Neural cell (in vitro differentiated cells): ENCODE measurements at regions not wholly inside any gene's neighbourhood (a gene's known extent, or its start where the extent isn't known, plus 50 kb on each side); places are given as distances from the start of the nearest gene placed in this dataset.

ENCODE experiments used
- CTCF ChIP-seq: fragments of 450-650 bp; IDR thresholded peaks from 2 replicates; pipeline ENCODE4 v1.5.1; 2014; ENCODE audit warnings: antibody characterized with exemption, mild to moderate bottlenecking, moderate library complexity; ENCODE audit not compliant: poor library complexity, severe bottlenecking
- EP300 ChIP-seq: fragments of 450-650 bp; conservative IDR thresholded peaks from 2 replicates; pipeline ENCODE4 v1.6.1; 2014; ENCODE audit warnings: antibody characterized with exemption, mild to moderate bottlenecking, moderate library complexity; ENCODE audit not compliant: poor library complexity, severe bottlenecking
- EZH2 ChIP-seq: fragments of 200-600, 300-800 bp; shearing (Covaris generic), sonication (generic); IDR thresholded peaks from 2 replicates; pipeline ENCODE4 v1.6.1; 2014; ENCODE audit warnings: antibody characterized with exemption, low read length, borderline replicate concordance, mild to moderate bottlenecking; ENCODE audit not compliant: insufficient read depth, poor library complexity, severe bottlenecking
- POLR2AphosphoS5 ChIP-seq: IDR thresholded peaks from 2 replicates; pipeline ENCODE4 v1.6.1; 2012
- REST ChIP-seq: IDR thresholded peaks from 2 replicates; pipeline ENCODE4 v1.6.1; 2012; ENCODE audit warnings: borderline replicate concordance

- TF ChIP-seq EZH2 (no peak), CTCF (no peak), EP300 (no peak), POLR2AphosphoS5 (no peak), REST (no peak)
These were observed 106.3 kb upstream of the NXT1 start for GRCh38 chr20:23244156-23244915.
